HG02943 (cell line): ENCODE measurements at regions not wholly inside any gene's neighbourhood (a gene's known extent, or its start where the extent isn't known, plus 50 kb on each side); places are given as distances from the start of the nearest gene placed in this dataset.

Experiments used
- ATAC-seq: cut with Tn5 transposase; IDR thresholded peaks from one replicate; pipeline ENCODE4 v1.9.1; 2021; ENCODE audit warnings: mild to moderate bottlenecking, low read depth, moderate library complexity; ENCODE audit not compliant: unreplicated experiment

DNA sequence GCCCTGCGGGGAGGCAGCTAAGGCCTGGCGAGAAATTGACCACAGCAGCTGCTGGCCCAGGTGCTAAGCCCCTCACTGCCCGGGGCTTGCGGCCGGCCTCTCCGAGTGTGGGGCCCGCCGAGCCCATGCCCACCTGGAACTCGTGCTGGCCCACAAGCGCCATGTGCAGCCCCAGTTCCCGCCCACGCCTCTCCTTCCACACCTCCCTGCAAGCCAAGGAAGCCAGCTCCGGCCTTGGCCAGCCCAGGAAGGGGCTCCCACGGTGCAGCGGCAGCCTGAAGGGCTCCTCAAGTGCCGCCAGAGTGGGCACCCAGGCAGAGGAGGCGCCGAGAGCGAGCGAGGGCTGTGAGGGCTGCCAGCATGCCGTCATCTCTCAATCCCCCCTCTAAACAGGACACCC is 304.6 kb upstream of the FAM98A start:
- no peak for ATAC-seq

DNA sequence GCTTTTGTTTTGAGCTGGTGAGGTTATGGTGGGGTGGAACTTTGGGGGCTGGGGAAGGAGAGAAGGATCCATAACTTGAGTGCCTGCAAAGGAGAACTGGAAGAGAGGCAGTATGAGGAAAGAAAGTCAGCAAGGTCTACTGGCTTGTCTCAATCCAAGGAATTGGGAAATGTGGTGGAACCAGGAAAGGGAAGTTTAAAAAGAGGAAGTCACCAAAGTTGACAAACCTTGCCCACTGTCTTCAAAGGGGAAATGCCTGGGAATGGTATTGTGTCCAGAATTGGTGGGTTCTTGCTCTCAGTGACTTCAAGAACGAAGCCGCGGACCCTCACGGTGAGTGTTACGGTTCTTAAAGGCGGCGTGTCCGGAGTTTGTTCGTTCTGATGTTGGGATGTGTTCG is 304.1 kb upstream of the FAM98A start:
- no peak for ATAC-seq

GRCh38 chr2:33900610-33901009 is 301.5 kb upstream of the FAM98A start:
- ATAC-seq: no peak

DNA sequence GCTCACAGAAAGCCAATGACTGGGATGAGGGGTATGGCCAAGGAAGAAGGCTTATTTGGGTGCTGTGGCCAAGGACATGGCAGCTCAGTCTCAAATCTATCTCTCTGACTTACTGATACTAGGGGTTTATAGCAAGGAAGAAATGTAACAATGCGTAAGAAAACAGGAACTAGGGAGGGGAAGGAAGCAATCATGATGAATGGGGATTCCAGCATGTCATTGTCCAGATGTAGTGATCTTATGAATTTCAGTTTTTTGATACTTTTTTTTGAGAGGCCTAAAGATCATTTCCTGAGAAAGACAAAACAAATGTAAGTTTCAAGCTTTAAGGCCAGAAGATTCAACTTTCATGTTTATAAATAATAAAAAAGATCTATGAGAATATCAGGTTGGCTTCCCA is 298.6 kb upstream of the FAM98A start:
- ATAC-seq: no peak

DNA sequence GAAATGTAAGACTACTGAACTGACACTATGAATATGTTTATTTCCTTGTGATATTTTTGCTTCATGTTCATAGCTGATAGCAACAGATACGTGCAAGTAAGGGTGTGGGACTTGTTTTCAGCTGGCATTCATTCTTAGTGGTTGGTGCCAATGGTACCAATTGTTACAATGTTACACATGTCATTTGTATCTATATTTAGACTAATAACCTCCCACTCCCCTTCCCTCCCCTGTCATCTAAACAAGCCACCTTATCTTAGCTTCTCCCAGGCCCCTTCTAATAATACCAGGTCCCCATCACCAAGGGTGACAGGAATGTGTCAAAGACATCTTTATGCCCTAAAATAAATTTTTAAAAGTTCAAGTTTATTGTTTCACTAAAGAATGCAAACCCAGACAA is 294.7 kb upstream of the FAM98A start:
- ATAC-seq: no peak

DNA sequence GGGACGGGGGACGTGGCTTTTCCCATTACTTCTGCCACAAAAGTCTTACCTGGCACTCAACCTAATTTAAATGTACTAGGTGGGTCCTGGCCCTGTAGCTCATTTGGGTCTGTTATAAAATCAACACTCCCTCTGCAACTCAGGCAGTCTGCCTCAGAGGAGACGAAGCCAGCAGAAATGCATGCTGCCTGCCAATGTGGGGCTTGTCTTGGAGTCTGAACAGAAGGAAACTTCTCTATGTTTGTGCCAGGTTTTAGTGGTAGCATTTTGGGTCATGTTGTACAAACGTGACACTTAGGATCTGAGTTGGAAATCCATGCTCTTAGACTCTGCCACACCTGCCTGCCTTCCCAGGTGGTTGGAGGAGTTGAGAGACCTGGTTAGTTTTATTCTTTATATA is 292.5 kb upstream of the FAM98A start:
- ATAC-seq: no peak

- ATAC-seq: no peak
Observed at GRCh38 chr2:33890686-33891085, 291.6 kb upstream of the FAM98A start.

GRCh38 chr2:33877348-33878016 is 278.4 kb upstream of the FAM98A start:
- no peak for ATAC-seq

DNA sequence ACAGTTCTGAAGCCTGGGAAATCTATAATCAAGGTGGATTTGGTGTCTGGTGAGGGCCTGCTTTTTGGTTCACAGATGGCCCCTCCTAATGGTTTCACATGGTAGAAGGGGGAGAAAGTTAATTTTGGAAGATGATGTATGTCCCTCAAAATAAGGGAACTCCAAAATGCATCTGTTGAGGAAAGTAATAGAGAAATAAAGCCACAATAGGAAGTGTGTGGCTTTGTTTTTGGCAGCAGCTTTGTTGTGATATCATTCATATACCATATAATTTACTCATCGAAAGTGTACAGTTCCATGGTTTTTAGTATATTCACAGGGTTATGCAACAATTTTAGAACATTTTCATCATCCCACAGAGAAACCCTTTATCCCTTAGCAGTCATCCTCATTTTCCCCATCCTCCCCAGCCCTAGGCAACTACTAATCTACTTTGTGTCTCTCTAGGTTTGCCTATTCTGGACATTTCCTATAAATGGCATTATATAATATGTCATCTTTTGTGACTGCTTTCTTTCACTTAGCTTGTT is 274.0 kb upstream of the FAM98A start:
- ATAC-seq: no peak

- ATAC-seq: no peak
Observed at GRCh38 chr2:33859811-33860461, 260.8 kb upstream of the FAM98A start.

DNA sequence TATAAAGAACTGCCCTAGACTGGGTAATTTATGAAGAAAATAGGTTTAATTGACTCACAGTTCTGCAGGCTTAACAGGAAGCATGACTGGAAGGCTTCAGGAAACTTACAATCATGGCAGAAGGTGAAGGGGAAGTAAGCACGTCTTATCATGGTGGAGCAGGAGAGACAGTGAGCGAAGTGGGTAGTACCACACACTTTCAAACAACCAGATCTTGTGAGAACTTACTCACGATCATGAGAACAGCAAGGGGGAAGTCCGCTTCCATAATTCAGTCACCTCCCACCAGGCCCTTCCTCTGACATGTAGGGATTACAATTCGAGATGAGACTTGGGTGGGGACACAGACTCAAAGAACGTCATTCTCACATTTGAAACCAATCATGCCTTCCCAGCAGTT is 260.1 kb upstream of the FAM98A start:
- ATAC-seq: no peak

DNA sequence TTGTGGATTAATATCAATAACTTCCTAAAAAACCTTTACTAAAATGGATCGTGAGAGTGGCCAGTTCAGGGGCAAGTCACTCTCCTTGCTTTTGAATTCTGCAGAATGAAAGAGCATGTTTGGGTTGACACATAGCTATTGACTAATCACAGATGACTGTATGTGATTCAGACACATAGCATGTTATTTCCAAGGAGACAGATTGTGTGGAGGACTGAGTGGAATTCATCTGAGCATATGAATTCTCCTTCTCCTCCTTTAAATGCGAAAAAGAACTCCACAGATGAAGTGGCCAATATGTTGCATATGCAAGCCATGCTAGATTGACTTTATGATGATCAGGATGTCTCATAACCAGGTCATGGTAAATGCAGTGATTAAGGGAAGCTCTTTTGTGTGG is 249.4 kb upstream of the FAM98A start:
- no peak for ATAC-seq

DNA sequence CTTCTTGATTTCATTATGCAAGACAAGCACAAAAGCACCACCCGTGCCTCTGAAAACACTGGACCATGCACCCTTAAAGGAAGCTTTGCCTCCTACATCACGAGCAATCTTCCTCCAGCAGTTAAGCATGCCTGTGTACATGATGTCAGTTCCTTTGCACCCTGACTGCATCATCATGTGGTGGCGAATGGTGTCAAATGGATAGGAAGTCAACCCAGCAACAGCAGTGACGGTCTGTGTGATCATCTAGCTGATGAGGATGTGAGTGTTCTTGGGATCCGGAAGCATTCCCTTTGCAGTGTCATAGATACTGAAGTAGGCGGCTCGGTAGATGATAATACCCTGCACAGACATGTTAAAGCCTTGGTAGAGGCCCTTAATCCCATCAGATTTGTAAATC is 240.7 kb upstream of the FAM98A start:
- no peak for ATAC-seq

GRCh38 chr2:33836628-33837027 is 237.5 kb upstream of the FAM98A start:
- ATAC-seq: no peak

- no peak for ATAC-seq
Observed at GRCh38 chr2:33835911-33836310, 236.8 kb upstream of the FAM98A start.

GRCh38 chr2:33822964-33823363 is 223.9 kb upstream of the FAM98A start:
- no peak for ATAC-seq

GRCh38 chr2:33812707-33813106 is 213.6 kb upstream of the FAM98A start:
- no peak for ATAC-seq

- ATAC-seq: no peak
Observed at GRCh38 chr2:33810046-33810835, 211.1 kb upstream of the FAM98A start.

DNA sequence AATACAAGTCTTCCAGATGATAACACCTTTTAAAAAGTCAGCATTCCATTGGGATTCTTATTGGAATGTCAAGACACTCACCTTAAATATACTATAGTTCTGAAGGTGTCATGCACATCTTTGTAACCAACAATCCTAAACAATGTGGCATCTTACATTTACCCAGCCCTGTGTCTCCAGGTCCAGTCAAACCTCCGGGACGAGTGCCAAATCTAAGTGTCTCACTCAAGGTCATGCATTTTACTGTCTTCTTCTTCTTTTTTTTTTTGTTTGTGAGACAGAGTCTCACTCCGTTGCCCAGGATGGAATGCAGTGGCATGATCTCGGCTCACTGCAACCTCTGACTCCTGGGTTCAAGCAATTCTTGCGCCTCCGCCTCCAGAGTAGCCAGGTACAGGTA is 206.9 kb upstream of the FAM98A start:
- ATAC-seq: no peak

DNA sequence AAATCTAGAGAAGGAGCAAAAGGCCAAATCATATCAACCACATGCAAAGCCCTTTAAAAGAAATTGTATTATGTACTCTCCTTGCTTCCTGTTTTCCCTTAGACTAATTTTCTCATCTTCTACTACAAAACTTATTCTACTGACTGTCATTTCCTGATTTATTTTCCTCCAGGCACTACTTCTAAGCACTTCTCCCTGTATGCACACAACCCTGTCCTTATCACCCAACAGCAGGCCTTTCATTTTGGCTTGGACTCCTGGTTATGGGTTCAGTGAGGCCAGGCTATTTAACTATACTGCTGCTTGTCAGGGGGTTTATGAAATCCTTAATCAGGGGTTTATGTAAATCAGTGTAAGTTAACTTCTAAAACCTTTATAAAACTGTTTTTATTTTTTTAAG is 205.1 kb upstream of the FAM98A start:
- no peak for ATAC-seq

DNA sequence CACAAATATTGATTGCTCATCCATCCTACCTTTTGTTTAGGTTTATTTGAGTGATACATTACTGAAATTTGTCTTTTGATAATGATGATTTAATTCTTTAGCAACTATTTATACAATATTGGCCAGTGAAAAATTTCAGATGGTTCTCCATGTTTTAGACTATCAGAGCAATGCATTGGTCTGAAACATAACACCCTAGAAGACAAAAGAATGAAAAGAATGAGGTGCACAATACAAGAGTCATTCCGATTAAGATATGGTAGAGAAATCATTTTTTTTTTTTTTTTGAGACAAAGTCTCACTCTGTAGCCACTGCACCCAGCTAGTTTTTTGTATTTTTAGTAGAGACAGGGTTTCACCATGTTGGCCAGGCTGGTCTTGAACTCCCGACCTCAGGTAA is 197.4 kb upstream of the FAM98A start:
- ATAC-seq: no peak

DNA sequence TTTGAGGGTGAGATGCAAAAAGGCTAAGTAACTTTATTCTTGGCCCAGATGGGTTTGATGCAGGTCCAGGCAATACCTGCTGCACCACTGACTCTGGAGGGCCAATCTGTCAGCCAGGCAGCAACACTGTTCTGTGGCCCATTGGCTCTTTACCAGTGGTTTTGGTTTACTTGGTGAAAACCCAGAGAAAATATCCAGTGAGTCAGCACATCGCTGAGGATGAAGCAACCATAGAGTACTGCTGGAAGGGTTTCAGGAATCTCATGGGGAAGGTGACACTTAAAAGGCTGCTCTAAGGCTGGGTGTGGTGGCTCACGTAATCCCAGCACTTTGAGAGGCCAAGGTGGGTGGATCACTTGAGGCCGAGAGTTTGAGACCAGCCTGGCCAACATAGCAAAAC is 192.5 kb upstream of the FAM98A start:
- no peak for ATAC-seq
